ENCODE measurements at regions not wholly inside any gene's neighbourhood (a gene's known extent, or its start where the extent isn't known, plus 50 kb on each side); places are given as distances from the start of the nearest gene placed in this dataset.
"Not testable (repeated sequence)": the region's sequence is repeated elsewhere in the genome, so short reads cannot be mapped to it uniquely, and the experiment has no call there.

DNA sequence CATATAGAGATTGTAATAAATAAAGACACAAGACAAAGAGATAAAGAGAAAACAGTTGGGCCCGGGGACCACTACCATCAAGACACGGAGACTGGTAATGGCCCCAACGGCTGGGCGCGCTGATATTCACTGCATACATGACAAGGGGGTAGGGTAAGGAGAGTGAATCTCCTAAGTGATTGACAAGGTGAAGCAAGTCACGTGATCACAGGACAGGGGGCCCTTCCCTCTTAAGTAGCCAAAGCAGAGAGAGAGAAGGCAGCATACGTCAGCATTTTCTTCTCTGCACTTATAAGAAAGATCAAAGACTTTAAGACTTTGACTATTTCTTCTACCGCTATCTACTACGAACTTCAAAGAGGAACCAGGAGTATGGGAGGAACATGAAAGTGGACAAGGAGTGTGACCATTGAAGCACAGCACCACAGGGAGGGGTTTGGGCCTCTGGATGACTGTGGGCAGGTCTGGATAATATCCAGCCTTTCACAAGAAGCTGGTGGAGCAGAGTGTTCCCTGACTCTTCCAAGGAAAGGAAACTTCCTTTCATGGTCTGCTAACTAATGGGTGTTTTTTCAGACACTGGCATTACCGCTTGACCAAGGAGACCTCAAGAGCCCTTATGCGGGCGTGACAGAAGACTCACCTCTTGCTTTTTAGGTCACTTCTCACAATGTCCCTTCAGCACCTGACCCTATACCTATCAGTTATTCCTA, 75.6 kb downstream of the MRPL39 start:
- not testable (repeated sequence) for DNase-seq (ENCODE audit: low read depth in 2 of 3, low spot score in 2 of 3)

DNA sequence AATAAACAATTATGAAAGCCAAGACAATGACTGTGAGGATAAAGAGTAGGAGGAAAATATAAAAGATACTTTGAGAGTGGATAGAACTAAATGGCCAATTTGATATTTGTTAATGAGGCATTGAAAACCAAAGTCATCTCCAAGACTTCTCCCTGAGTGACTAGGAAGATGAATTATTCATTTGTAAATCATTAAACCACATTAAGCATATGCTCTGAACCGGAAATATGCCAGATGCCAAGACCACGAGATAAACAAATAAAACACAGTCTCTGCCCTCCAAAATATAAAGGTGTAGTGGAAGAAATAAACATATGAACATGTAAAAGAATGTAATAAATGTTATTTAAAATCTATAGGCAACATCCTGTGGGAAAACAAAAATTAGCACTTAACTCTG, 78.8 kb downstream of the MRPL39 start:
- no peak for DNase-seq (ENCODE audit: low read depth in 2 of 3, low spot score in 2 of 3)

DNA sequence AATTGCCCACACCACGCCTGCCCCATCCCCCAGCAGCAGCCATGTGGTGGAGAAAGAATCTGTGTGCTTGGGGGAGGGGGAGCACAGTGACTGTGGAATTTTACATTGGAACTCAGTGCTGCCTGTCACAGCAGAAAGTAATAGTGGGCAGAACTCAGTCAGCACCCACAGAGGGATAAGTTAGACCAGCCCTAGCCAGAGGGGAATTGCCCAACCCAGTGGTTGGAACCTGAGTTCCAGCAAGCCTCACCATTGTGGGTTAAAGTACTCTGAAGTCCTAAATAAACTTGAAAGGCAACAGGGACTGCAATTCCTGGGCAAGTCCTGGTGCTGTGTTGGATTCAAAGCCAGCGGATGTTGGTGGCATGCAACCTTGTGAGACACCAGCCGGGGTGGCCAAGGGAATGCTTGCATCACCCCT, 88.8 kb downstream of the MRPL39 start:
- DNase-seq (ENCODE audit: low read depth in 2 of 3, low spot score in 2 of 3), result no peak

DNA sequence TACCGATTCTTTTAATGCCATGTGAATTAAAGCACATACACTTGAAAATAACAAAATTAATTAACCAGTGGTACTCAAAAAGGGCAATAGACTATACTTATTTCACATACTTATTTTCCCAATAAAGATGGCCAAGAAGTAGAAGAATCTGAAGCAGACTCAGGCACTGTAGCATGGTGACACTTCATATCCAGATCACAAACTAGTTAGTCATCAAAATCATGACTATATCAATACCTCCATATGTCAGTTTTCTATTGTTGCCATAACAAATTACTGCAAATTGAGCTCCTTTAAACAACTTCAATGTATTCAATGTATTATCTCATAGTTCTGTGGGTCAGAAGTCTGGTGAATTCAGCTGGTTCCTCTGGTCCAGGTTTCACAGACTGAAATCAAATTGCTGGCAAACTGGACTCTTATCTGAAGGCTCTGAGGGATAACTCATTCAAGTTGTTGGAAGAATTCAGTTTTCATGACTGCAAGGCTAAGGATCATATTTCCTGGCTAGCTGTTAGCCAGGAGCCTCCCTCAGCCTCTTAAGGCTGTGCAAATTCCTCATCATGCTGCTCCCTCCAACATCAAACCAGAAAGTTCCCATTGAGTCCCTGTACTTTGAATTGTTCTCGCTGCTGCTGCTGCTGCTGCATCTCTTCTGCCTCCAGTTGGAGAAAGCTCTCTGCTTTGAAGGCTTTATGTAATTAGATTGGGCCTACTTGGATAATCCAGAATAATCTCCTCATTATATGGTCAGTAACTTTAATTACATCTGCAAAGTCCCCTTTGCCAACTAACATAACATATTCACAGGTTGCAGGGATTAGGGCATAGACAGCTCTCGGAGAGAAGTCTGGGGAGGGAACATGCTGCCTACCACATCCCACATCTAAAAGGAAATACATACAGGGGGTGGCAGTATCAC, 91.5 kb downstream of the MRPL39 start:
- DNase-seq (ENCODE audit: low read depth in 2 of 3, low spot score in 2 of 3), result no peak

DNA sequence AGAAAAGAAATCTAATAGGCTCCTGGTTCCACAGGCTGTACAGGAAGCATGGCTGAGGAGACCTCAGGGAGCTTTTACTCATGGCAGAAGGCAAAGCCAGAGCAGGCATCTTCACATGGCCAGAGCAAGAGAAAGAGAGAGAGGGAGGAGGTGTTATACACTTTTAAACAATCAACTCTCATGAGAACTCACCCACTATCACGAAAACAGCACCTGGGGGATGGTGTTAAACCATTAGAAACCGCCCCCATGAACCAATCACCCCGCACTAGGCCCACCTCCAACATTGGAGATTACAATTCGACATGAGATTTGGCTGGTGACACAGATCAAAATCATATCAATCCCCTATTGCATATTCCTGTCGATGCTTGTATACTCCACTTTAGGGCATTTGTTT, 93.5 kb downstream of the MRPL39 start:
- DNase-seq (ENCODE audit: low read depth in 2 of 3, low spot score in 2 of 3), result no peak

DNA sequence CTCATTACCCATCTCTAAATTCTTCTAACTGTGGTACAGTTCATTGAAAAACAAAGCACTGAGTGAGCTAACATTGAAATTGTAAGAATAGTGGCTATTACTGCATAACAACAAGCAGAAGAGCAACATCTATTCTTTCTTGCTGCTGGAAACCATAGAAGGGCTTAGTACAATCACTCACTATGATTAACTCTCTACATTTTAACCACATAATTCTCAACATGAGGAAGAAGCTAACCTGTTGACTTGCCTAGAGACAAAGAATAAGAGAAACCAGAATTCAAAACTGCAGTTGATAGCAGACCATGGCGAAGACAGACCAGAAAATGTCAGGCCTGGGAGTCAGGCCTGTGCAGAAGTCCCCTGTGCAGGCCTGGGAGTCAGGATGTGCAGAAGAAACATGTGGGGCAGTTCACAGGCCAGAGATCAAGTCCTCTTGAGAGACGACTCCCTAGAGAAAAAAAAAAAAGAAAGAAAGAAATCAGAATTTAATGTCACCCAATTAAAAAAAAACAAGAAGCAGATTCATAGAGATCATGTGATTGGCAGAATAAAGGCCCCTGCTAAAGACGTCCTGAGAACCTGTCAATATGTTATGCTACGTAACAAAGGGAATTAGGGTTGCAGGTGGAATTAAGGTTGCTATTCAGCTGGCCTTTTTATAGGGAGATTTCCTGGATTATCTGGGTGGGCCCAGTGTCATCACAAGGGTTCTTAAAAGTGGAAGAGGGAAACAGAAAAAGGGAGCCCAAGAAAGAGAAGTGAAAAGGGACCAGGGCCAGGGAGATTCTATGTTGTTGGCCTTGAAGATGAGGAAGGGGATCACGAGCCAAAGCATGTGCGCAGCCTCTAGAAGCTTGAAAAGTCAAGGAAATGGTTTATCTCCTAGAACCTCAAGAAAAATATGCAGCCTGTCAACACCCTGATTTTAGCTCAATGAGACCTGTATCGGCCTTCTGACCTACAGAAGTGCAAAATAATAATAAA, 94.9 kb downstream of the MRPL39 start:
- no peak for DNase-seq (ENCODE audit: low read depth in 2 of 3, low spot score in 2 of 3)

DNA sequence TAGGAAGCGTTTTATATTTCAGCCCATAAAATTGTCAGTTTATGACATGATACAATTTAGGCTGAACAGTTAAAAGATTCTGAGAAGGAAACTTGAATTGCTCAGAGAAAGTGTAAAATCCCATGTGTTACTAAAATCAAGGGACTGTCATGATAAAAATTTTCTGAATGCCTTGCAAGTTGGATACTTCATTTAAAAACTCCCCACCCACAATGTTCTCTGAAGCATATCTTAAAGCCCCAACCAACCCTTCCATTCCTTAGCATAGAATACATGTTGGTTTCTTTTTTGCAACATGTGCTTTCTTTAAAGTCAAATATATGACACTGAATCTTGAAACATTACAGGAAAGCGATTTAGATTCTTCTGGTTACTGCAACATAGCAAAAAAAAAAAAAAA, 97.4 kb downstream of the MRPL39 start:
- no peak for DNase-seq (ENCODE audit: low read depth in 2 of 3, low spot score in 2 of 3)

DNA sequence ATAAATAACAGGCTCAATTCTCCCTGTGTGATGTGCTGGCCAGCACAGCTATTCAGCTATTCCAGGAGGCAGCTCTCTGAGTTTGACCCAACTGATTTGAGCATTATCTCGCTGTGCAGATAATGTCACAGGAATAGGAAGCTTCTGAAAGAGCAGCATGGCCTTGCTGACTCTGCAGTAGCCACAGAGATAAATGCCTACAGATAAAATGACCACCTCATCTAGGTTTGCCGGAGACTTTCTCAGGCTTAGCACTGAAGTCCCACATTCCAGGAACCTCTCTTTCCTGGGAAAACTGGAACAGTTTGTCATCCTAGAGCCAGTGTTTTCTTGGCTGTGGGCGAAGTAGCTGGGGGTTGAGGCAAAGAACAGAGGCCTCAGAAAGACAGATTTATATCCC, 98.9 kb downstream of the MRPL39 start:
- no peak for DNase-seq (ENCODE audit: low read depth in 2 of 3, low spot score in 2 of 3)

DNA sequence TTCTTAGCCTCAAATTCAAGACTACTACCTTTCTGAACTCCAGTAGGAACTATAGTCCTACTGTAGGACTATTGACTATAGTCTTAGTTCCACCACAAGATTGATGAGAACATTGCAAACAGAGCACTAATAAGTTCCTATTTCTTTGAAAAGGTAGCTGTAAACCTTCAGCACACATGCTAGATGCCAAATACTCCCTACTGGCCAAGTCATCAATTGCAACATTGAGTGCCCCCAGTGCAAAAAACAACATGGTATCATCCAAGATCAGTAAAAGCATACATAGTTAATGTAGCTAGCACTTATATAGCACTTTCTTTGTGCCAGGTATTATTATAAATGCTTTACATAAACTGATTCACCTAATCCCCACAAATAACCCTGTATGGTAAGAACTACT, 99.8 kb downstream of the MRPL39 start:
- DNase-seq (ENCODE audit: low read depth in 2 of 3, low spot score in 2 of 3), result peak in 1 of 3 donors; percentile 9

DNA sequence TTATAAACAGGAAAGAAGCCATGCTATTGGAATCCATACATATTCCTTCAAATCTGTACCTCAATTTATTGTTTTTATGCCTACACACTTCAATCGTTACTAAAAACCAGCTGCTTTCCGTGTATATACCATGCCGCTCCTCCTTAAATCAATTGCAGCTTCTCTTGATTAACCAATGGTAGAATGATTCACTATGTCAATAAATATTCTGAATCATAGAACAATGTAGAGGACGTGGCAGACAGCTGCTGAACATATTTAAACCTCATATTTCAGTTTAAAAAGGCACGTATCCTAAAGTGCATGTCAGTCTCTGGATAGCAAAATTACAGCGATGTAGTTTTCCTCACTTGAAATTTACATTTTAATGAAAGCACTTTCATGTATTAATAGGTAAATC, 100.4 kb downstream of the MRPL39 start:
- DNase-seq (ENCODE audit: low read depth in 2 of 3, low spot score in 2 of 3), result no peak

DNA sequence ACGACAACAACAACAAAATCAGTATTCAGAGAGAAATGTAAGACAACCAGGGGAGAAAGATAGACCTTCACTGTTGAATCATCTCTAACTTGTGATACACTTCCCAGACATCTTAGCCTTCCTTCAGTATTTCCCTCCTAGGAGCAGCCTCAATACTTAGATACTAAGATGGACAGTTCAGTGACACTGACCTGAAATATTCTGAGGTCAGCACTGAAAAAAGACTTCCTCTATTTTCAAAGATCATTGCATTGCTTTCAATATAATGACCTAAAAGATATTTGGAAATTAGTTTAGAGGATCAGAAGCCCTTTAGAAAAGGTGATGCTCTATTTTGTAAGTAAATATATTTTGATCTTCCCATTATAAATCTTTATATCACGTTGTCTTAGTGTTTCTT, 101.0 kb downstream of the MRPL39 start:
- no peak for DNase-seq (ENCODE audit: low read depth in 2 of 3, low spot score in 2 of 3)

DNA sequence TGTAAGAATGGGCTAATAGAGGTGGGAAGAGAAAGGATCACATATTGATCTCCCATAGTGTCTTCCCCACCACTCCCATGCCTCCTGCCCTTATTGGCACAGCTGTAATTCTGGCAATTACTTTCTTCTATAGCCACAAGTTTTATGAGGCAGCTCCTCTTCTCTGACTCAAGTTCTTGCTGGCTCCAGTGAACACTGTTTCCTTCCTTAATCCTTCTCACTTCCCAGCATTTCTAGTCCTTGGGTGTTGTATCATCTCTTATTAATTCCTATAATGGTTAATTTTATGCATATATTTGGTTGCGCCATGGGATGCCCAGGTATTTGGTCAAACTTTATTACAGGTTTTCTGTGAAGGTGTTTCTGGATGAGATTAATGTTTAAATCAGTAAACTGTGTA, 103.3 kb downstream of the MRPL39 start:
- DNase-seq (ENCODE audit: low read depth in 2 of 3, low spot score in 2 of 3), result no peak

DNA sequence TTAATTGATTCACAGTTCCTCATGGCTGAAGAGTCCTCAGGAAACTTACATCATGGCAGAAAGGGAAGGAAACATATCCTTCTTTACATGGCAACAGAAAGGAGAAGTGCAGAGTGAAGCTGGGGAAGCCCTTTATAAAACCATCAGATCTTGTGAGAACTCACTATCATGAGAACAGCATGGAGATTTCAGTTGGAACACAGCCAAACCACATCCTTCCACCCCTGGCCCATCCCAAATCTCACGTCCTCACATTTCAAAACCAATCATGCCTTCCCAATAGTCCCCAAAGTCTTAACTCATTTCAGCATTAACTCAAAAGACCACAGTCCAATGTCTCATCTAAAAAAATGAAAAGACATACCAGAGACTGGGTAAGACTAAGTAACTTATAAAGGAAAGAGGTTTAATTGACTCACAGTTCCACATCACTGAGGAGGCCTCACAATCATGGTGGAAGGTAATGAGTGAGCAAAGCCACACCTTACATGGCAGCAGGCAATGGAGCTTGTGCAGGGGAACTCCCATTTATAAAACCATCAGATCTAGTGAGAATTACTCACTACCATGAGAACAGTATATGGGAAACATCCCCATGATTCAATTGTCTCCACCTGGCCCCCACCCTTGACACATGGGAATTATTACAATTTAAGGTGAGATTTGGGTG, 105.2 kb downstream of the MRPL39 start:
- peak in 2 of 3 donors; percentile 13 to 59 for DNase-seq (ENCODE audit: low read depth in 2 of 3, low spot score in 2 of 3)

DNA sequence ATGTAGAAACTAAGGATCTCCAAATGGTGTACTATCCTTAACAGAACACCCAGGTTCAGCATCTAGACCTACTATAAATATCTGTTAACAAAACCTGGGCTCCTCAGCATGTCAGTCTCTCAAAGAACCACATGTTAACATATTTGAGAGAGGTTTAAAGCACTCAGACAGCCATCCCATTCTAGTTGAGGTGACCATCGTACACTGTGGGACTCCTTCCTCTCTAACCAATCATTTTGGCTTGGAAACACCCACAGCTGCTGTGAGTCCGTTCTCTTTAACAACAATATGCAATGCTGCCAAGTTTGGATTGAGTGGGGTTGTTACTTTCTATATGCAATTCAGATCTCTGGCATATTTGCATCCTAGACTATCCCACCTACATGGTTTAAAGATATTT, 105.8 kb downstream of the MRPL39 start:
- DNase-seq (ENCODE audit: low read depth in 2 of 3, low spot score in 2 of 3), result no peak

DNA sequence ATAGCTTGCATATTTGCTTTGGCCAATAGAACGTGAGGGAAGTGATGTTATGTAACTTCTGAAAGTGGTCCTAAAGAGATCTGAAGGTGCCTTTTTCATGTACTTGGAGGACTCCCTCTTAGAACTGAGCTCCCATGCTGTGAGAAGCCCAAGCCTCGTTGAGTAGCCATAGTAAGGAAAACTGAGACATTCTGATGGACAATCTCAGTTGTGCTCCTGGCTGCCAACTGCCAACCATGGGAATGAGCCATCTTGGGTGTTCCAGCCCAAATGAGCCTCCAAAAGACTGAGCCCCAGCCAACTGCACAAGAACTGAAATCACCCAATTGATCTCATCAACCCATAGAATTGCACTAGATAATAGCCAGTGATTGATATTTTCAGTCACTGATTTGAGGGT, 106.7 kb downstream of the MRPL39 start:
- DNase-seq (ENCODE audit: low read depth in 2 of 3, low spot score in 2 of 3), result no peak

DNA sequence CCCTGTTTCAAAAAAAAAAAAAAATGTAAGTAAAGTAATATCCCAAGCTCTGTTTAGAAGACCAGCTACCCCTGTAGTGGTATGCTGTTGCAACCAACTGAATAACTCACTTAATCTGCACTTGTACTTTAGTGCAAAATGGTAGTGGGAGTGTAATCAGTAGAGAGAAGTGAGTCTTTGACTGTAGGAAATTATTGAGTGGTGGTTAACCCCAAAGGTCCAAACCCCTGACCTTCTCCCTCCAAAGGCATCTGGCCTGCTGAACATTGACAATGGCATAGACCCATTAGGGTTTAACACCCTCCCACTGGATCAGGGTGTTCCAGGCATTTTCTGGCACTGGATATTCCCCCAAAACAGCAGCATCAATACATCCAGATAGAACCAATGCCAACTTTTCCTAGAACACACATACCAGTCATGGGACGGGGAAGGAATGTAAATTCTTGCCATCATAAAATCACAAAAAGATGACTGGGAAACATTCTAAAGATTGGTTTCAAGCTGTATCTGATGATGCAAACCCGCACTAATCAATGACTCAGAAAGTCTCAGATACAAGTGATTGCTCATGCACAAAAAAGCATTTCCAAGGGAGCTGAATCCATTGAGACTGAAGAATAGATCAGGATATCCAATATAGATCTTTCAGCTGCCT, 110.3 kb downstream of the MRPL39 start:
- no peak for DNase-seq (ENCODE audit: low read depth in 2 of 3, low spot score in 2 of 3)

DNA sequence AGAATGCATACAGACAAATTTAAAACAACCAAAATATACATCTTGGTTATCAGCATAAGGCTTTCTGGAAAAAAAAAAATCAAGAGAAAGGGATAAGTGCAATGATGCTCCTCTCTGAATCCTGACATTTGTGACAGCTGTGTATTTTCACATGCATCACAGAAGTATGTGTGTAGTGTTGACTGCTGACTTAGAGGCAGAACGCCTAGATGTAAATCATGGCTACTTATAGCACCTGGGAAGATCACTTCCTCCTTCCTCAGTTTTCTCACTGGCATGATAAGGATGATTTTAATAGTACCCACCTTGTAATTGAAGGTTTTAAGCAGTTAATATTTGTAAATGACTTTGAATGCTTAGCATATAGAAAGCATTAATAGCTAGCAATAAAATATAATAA, 112.5 kb downstream of the MRPL39 start:
- no peak for DNase-seq (ENCODE audit: low read depth in 2 of 3, low spot score in 2 of 3)

DNA sequence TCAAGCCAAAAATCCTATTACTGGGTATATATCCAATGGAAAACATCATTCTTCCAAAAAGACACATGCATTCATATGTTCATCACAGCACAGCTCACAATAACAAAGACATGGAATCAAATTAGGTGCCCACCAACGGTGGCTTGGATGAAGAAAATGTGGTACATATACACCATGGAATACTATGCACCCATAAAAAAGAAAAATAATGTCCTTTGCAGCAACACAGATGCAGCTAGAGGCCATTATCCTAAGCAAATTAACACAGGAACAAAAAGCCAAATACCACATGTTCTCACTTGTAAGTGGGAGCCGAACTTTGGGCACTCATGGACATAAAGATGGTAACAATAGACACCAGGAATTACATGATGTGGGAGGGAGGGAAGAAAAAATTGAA, 113.6 kb downstream of the MRPL39 start:
- DNase-seq (ENCODE audit: low read depth in 2 of 3, low spot score in 2 of 3), result no peak

DNA sequence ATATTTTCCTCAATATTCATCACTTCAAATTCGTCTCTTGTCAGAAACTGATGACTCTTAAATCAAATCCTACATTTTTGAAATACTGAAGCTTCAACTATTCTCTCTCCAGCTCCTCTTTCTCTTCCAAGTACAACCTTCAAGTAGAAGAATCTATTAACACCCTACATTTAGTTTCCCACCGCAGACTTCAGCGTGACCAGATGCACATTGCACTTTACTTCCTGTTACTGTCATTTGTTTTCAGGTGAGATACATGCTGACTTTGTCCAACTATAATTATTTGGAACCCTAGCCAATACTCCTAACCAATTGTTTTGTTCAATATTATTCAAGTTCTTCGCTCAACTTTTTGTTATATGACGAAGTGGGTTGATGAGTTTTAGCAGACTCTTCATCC, 116.0 kb downstream of the MRPL39 start:
- DNase-seq (ENCODE audit: low read depth in 2 of 3, low spot score in 2 of 3), result peak in 1 of 3 donors; percentile 12

DNA sequence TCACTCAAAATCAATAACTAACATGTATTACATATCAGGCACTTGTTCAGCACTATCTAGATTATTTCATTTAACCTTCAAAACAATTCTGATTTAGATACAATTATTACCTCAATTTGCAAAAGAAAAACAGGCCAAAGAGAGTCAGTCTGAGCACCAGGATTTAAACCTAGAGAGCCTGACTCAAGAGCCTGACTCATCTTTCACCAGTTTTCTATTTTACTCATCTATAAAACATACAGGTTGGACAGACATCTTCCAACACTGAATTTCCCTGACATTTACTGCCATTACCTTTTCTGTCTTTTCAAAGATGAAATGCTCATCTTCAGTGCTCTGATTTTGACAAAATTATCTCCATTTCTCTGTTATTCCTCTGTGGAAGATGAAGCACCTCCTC, 116.5 kb downstream of the MRPL39 start:
- DNase-seq (ENCODE audit: low read depth in 2 of 3, low spot score in 2 of 3), result no peak
